ENCODE measurements at regions not wholly inside any gene's neighbourhood (a gene's known extent, or its start where the extent isn't known, plus 50 kb on each side); places are given as distances from the start of the nearest gene placed in this dataset.

- no peaks in the 10 kb centered on the region for H3K9me3 ChIP-seq
- ATAC-seq (no peak), FAIRE-seq (no peak), DNase-seq (ENCODE audit: low read depth in 1 of 2, low spot score in 1 of 2) (no peak)
- ChIA-PET POLR2A (no interaction called here), CTCF (no interaction called here)
- H3K27ac ChIP-seq: no peak overlapping the region
- 54% methylated on average over 3 of the region's 3 CpGs for WGBS (ENCODE audit: missing lambda C conversion rate)
- no peak overlapping the region for H3K4me3 ChIP-seq
- H3K4me1 ChIP-seq: no peaks in the 10 kb centered on the region
- H3K4me2 ChIP-seq: no peak overlapping the region
- no peak for TF ChIP-seq FOXS1 (CRISPR knock-in tag; IDR thresholded peaks at IDR 0.05)
- no peak for TF ChIP-seq ATOH8 (CRISPR knock-in tag; IDR thresholded peaks at IDR 0.05; ENCODE audit: low read depth)
- no peak for TF ChIP-seq CHD4 (IDR thresholded peaks at IDR 0.05; ENCODE audit: borderline replicate concordance)
- TF ChIP-seq ZSCAN20 (CRISPR knock-in tag; IDR thresholded peaks at IDR 0.05): no peak
- no peak for TF ChIP-seq EHF (CRISPR knock-in tag; IDR thresholded peaks at IDR 0.05)
- TF ChIP-seq CTCF (IDR thresholded peaks at IDR 0.05): no peak
- TF ChIP-seq RAD21 (conservative IDR thresholded peaks at IDR 0.05 in 1 of 2, IDR thresholded peaks at IDR 0.05 in 1 of 2): no peak
- TF ChIP-seq CHD2 (IDR thresholded peaks at IDR 0.05; ENCODE audit: low read length, partially characterized antibody): no peak
- no peak for TF ChIP-seq RFX5 (IDR thresholded peaks at IDR 0.05)
- TF ChIP-seq PHF8 (IDR thresholded peaks at IDR 0.05; ENCODE audit: borderline replicate concordance, low read depth): no peak
- TF ChIP-seq HOXB13 (CRISPR knock-in tag; IDR thresholded peaks at IDR 0.05; ENCODE audit: low read depth): no peak
These were observed 114.5 kb upstream of the MTNR1B start for GRCh38 chr11:92854952-92855351.

DNA sequence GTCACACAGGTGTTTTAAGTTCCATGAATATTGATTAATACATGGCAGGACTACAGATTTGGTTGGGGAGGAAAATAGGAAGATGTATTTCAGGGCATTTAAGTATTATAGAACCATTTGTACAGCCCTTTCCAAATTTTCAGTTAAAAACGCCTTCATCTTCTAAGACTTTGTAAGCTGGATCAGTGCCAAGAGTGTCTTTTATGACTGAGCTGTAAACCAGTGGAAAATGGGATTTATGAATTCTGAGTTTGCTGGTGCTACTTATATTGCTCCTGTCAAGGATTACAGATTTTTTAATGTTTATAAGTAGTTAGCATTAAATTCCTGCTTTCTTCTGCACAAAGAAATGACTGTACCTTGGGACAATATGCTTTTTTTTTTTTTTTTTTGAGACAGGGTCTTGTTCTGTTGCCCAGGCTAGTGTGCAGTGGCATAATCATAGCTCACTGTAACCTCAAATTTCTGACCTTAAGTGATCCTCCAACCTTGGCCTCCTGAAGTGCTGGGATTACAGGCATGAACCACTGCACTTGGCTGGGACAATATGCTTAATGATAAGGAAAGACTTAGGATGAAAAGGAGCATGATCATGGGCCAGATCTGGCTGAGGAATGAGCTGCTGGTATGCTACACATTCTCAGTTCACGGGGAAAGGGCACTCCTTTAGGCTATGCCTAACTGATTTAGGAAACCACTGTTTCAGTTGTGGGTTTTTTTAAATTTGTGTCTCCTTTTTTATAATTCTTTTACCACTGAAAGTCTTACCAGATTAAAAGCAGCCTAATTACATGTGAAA is 113.6 kb upstream of the MTNR1B start:
- Histone ChIP-seq H3K9me3 (no peaks in the 10 kb centered on the region), H3K27ac (no peak overlapping the region), H3K4me3 (no peak overlapping the region), H3K4me1 (no peaks in the 10 kb centered on the region), H3K4me2 (no peak overlapping the region)
- 50% methylated on average over 2 of the region's 2 CpGs for WGBS (ENCODE audit: missing lambda C conversion rate)
- ATAC-seq (no peak), FAIRE-seq (no peak), DNase-seq (ENCODE audit: low read depth in 1 of 2, low spot score in 1 of 2) (no peak)
- ChIA-PET POLR2A (no interaction called here), CTCF (no interaction called here)
- TF ChIP-seq CHD4 (IDR thresholded peaks at IDR 0.05; ENCODE audit: borderline replicate concordance) (no peak), MAZ (IDR thresholded peaks at IDR 0.05; ENCODE audit: borderline replicate concordance, low read depth, low read length) (no peak), HMGXB4 (CRISPR knock-in tag; IDR thresholded peaks at IDR 0.05; ENCODE audit: borderline replicate concordance) (no peak), EHMT2 (IDR thresholded peaks at IDR 0.05; ENCODE audit: low read depth) (no peak)

DNA sequence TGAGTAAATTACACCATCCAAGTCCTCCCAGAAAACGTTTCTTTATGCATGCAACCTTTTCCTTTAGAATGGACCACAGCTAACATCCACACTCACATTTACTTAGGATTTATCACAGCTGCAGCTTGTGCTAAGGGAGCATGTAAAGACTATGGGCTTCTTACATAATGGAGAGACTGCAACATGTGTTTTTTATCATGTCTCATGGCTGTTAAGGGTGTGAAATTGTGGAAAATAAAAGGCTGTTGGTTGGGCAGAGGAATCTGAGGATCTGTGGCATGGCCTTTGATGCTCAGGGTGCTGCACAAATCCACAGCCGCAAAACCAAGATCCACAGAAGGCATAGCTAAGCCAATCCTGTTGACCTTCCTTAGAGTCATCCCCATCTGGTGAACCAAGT is 112.0 kb upstream of the MTNR1B start:
- POLR2A ChIA-PET: no interaction called here
- Histone ChIP-seq H3K4me2 (no peak overlapping the region), H3K9me3 (no peaks in the 10 kb centered on the region), H3K4me3 (no peak overlapping the region), H3K4me1 (no peaks in the 10 kb centered on the region), H3K27ac (no peak overlapping the region)
- DNase-seq (ENCODE audit: low read depth in 1 of 2, low spot score in 1 of 2) (no peak), ATAC-seq (no peak), FAIRE-seq (no peak)
- CTCF ChIA-PET: no interaction called here
- 46% methylated on average over 2 of the region's 2 CpGs for WGBS (ENCODE audit: missing lambda C conversion rate)
- TF ChIP-seq NR3C1 (IDR thresholded peaks at IDR 0.05) (no peak), RFX5 (IDR thresholded peaks at IDR 0.05) (no peak), CTCF (IDR thresholded peaks at IDR 0.05) (no peak), BCL3 (IDR thresholded peaks at IDR 0.05) (no peak)
- TF ChIP-seq, protein P1, sequence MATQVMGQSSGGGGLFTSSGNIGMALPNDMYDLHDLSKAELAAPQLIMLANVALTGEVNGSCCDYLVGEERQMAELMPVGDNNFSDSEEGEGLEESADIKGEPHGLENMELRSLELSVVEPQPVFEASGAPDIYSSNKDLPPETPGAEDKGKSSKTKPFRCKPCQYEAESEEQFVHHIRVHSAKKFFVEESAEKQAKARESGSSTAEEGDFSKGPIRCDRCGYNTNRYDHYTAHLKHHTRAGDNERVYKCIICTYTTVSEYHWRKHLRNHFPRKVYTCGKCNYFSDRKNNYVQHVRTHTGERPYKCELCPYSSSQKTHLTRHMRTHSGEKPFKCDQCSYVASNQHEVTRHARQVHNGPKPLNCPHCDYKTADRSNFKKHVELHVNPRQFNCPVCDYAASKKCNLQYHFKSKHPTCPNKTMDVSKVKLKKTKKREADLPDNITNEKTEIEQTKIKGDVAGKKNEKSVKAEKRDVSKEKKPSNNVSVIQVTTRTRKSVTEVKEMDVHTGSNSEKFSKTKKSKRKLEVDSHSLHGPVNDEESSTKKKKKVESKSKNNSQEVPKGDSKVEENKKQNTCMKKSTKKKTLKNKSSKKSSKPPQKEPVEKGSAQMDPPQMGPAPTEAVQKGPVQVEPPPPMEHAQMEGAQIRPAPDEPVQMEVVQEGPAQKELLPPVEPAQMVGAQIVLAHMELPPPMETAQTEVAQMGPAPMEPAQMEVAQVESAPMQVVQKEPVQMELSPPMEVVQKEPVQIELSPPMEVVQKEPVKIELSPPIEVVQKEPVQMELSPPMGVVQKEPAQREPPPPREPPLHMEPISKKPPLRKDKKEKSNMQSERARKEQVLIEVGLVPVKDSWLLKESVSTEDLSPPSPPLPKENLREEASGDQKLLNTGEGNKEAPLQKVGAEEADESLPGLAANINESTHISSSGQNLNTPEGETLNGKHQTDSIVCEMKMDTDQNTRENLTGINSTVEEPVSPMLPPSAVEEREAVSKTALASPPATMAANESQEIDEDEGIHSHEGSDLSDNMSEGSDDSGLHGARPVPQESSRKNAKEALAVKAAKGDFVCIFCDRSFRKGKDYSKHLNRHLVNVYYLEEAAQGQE (IDR thresholded peaks at IDR 0.05): no peak
